Neural progenitor cell (in vitro differentiated cells): ENCODE measurements at regions not wholly inside any gene's neighbourhood (a gene's known extent, or its start where the extent isn't known, plus 50 kb on each side); places are given as distances from the start of the nearest gene placed in this dataset.

Experiments
- EZH2phosphoT487 ChIP-seq: fragments of 200-600 bp; sonication (generic); IDR thresholded peaks from 2 replicates; pipeline ENCODE4 v1.6.1; 2017; ENCODE audit warnings: antibody characterized with exemption
- TF ChIP-seq, protein P1 (sequence below): fragments of 200-600 bp; sonication (generic); IDR thresholded peaks from 2 replicates; pipeline ENCODE4 v1.5.1; 2017; ENCODE audit warnings: antibody characterized with exemption, mild to moderate bottlenecking

DNA sequence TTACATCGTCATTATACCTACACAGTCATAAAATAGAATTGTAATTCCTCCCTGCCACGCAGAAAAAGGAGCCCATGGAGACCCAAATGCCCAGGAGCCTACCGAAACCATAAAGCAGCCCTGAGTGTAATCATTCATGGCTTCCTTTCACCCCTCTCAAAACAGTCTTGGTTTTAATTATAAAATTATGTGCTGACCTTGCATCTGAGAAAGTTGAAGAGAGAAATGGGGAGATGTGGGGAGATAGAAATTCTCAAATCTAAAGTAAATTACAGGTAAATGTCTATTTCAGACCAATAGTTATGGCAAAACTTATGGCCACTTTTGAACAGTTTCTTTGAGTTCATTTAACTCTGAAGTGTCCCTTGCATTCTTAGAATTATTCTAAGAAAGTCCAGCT is 1068.8 kb downstream of the BCL11A start:
- TF ChIP-seq, protein P1, sequence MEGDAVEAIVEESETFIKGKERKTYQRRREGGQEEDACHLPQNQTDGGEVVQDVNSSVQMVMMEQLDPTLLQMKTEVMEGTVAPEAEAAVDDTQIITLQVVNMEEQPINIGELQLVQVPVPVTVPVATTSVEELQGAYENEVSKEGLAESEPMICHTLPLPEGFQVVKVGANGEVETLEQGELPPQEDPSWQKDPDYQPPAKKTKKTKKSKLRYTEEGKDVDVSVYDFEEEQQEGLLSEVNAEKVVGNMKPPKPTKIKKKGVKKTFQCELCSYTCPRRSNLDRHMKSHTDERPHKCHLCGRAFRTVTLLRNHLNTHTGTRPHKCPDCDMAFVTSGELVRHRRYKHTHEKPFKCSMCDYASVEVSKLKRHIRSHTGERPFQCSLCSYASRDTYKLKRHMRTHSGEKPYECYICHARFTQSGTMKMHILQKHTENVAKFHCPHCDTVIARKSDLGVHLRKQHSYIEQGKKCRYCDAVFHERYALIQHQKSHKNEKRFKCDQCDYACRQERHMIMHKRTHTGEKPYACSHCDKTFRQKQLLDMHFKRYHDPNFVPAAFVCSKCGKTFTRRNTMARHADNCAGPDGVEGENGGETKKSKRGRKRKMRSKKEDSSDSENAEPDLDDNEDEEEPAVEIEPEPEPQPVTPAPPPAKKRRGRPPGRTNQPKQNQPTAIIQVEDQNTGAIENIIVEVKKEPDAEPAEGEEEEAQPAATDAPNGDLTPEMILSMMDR = no peak
- TF ChIP-seq EZH2phosphoT487 = no peak
